OCI-LY1 (cell line): ENCODE measurements at regions not wholly inside any gene's neighbourhood (a gene's known extent, or its start where the extent isn't known, plus 50 kb on each side); places are given as distances from the start of the nearest gene placed in this dataset.

ENCODE experiments used
- H2AFZ ChIP-seq: fragments of 200-600 bp; sonication (generic), shearing (Covaris generic); 2 replicates; pipeline ENCODE4 v1.6.0; 2014; ENCODE audit warnings: antibody characterized with exemption, mild to moderate bottlenecking, low read length
- H3F3A ChIP-seq: fragments of 200-600 bp; sonication (generic), shearing (Covaris generic); 2 replicates; pipeline ENCODE4 v1.6.0; 2014; ENCODE audit warnings: mild to moderate bottlenecking, antibody characterized with exemption, low read length, moderate library complexity; ENCODE audit not compliant: insufficient read depth
- H3K27ac ChIP-seq: fragments of 200-600 bp; sonication (generic); 2 replicates; pipeline ENCODE4 v1.5.1; 2014; ENCODE audit warnings: low read length, mixed run types, mild to moderate bottlenecking, low read depth; ENCODE audit not compliant: poor library complexity, severe bottlenecking
- H3K27me3 ChIP-seq: fragments of 200-600 bp; sonication (generic); 2 replicates; pipeline ENCODE4 v1.6.0; 2014; ENCODE audit warnings: antibody characterized with exemption, mild to moderate bottlenecking, low read length, moderate library complexity; ENCODE audit not compliant: insufficient read depth
- H3K36me3 ChIP-seq: fragments of 200-600 bp; sonication (generic); 2 replicates; pipeline ENCODE4 v1.6.1; 2014; ENCODE audit warnings: mild to moderate bottlenecking, antibody characterized with exemption, low read length, moderate library complexity, mixed read lengths; ENCODE audit not compliant: insufficient read depth
- H3K4me1 ChIP-seq: fragments of 200-600 bp; sonication (generic); 2 replicates; pipeline ENCODE4 v1.5.1; 2014; ENCODE audit warnings: mild to moderate bottlenecking, low read length, moderate library complexity; ENCODE audit not compliant: insufficient read depth, severe bottlenecking
- H3K4me2 ChIP-seq: fragments of 200-600 bp; sonication (generic), shearing (Covaris generic); 2 replicates; pipeline ENCODE4 v1.6.1; 2014; ENCODE audit warnings: low read length
- H3K4me3 ChIP-seq: fragments of 200-600 bp; sonication (generic); 2 replicates; pipeline ENCODE4 v1.5.1; 2014; ENCODE audit warnings: low read length, low read depth, mild to moderate bottlenecking, mixed read lengths; ENCODE audit not compliant: poor library complexity, severe bottlenecking
- H3K79me2 ChIP-seq: fragments of 200-600 bp; shearing (Covaris generic); 2 replicates; pipeline ENCODE4 v1.6.1; 2016; ENCODE audit warnings: mixed run types, low read length, mixed read lengths; ENCODE audit not compliant: insufficient read depth
- H3K9ac ChIP-seq: fragments of 200-600 bp; sonication (generic), shearing (Covaris generic); 2 replicates; pipeline ENCODE4 v1.6.1; 2014; ENCODE audit warnings: mild to moderate bottlenecking, low read length, mixed read lengths
- H3K9me2 ChIP-seq: fragments of 200-600 bp; sonication (generic), shearing (Covaris generic); 2 replicates; pipeline ENCODE4 v1.6.1; 2014; ENCODE audit warnings: low read depth, mild to moderate bottlenecking, low read length, mixed read lengths
- H3K9me3 ChIP-seq: fragments of 200-600 bp; shearing (Covaris generic); 2 replicates; pipeline ENCODE4 v1.6.1; 2014; ENCODE audit warnings: low read length, mixed read lengths
- H4K20me1 ChIP-seq: fragments of 200-600 bp; sonication (generic), shearing (Covaris generic); 2 replicates; pipeline ENCODE4 v1.6.0; 2016; ENCODE audit warnings: mild to moderate bottlenecking, low read length; ENCODE audit not compliant: insufficient read depth
- EZH2 ChIP-seq: fragments of 200-600 bp; sonication (generic), shearing (Covaris generic); IDR thresholded peaks from 2 replicates; pipeline ENCODE4 v1.8.0; 2017; ENCODE audit warnings: borderline replicate concordance, mixed run types, mild to moderate bottlenecking, antibody characterized with exemption, low read length, moderate library complexity, mixed read lengths
- TF ChIP-seq, protein P1 (sequence below): fragments of 200-600 bp; sonication (generic), shearing (Covaris generic); IDR thresholded peaks from 2 replicates; pipeline ENCODE4 v1.5.1; 2017; ENCODE audit warnings: mild to moderate bottlenecking, antibody characterized with exemption, low read length, moderate library complexity, mixed read lengths

DNA sequence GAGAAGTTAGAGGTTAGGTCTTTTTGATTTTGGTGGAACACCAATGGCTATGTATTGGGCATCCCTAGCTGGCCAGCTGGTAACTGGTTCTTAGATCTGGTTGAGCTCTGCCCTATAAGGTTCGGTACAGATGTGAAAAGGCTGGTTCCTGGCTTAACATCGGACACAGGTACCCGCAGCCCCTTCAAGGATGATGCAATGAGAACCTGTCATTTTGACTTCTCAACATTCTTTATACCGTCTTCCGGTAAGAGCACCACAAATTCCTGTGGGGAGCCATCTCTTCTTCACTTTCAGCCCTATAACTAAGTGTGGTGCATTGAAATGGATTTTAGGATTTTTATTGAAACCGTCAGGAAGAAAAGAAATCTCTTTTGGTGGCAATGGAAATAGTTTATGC lies 222.8 kb downstream of the ADAMTS9 start:
- Histone ChIP-seq H3K4me1 (no peaks in the 10 kb centered on the region), H3K4me3 (no peak overlapping the region), H3K9ac (no peak overlapping the region), H3K27me3 (no peaks in the 10 kb centered on the region), H3K4me2 (no peak overlapping the region), H3K27ac (no peak overlapping the region), H3K9me3 (no peaks in the 10 kb centered on the region), H4K20me1 (no peaks in the 10 kb centered on the region), H3F3A (no peaks in the 10 kb centered on the region), H2AFZ (no peak overlapping the region), H3K9me2 (no peaks in the 10 kb centered on the region), H3K79me2 (no peaks in the 10 kb centered on the region), H3K36me3 (no peaks in the 10 kb centered on the region)
- TF ChIP-seq, protein P1, sequence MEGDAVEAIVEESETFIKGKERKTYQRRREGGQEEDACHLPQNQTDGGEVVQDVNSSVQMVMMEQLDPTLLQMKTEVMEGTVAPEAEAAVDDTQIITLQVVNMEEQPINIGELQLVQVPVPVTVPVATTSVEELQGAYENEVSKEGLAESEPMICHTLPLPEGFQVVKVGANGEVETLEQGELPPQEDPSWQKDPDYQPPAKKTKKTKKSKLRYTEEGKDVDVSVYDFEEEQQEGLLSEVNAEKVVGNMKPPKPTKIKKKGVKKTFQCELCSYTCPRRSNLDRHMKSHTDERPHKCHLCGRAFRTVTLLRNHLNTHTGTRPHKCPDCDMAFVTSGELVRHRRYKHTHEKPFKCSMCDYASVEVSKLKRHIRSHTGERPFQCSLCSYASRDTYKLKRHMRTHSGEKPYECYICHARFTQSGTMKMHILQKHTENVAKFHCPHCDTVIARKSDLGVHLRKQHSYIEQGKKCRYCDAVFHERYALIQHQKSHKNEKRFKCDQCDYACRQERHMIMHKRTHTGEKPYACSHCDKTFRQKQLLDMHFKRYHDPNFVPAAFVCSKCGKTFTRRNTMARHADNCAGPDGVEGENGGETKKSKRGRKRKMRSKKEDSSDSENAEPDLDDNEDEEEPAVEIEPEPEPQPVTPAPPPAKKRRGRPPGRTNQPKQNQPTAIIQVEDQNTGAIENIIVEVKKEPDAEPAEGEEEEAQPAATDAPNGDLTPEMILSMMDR: no peak
- TF ChIP-seq EZH2: no peak

DNA sequence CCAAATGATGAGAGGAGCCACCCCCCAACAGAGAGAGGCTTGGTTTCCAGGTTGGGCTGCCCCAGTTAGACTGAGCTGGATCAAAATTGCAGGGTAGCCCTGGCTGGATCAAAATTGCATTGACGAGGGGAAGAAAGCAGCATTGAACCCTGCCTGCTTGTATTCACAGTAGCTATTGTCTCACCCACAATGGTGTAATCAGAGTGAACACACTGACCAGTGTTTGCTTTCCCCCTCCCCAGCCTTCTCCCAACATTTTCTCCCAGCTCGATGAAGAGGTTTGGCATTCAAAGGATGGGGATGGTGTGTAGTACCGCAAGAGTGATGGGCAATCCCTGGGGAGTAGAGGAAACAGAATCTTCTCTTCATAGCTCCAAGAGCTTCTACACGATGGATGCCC lies 223.8 kb downstream of the ADAMTS9 start:
- Histone ChIP-seq H3K9ac (no peak overlapping the region), H3K9me3 (no peaks in the 10 kb centered on the region), H3K36me3 (no peaks in the 10 kb centered on the region), H3F3A (no peaks in the 10 kb centered on the region), H3K27ac (no peak overlapping the region), H3K27me3 (no peaks in the 10 kb centered on the region), H3K4me1 (no peaks in the 10 kb centered on the region), H2AFZ (no peak overlapping the region), H4K20me1 (no peaks in the 10 kb centered on the region), H3K9me2 (no peaks in the 10 kb centered on the region), H3K4me2 (no peak overlapping the region), H3K4me3 (no peak overlapping the region), H3K79me2 (no peaks in the 10 kb centered on the region)
- no peak for TF ChIP-seq EZH2
- TF ChIP-seq, protein P1: no peak

DNA sequence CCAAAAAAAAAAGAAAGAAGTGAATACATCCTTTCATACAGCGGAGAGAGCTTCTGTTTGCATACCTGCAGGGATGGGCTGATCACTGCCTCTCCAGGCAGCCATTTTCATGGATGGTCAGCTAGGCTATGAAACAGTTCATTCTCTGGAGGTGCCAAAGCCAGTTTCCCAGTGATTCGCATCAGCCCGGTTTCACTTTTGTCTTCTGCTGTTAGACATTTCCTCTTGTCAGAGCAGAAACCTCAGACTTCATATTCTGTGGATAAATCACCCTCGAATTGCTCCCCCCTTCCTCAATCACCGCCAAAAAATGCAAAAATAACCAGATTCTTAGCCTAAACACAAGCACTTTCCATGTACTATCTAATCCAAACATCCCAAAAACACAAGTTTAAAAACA lies 225.6 kb downstream of the ADAMTS9 start:
- no peaks in the 10 kb centered on the region for H3K9me3 ChIP-seq
- H3K9me2 ChIP-seq: no peaks in the 10 kb centered on the region
- no peak overlapping the region for H3K9ac ChIP-seq
- no peaks in the 10 kb centered on the region for H3K4me1 ChIP-seq
- no peaks in the 10 kb centered on the region for H3F3A ChIP-seq
- H3K27me3 ChIP-seq: no peaks in the 10 kb centered on the region
- H3K36me3 ChIP-seq: no peaks in the 10 kb centered on the region
- no peak overlapping the region for H2AFZ ChIP-seq
- H4K20me1 ChIP-seq: no peaks in the 10 kb centered on the region
- TF ChIP-seq, protein P1: no peak
- H3K4me2 ChIP-seq: no peak overlapping the region
- H3K27ac ChIP-seq: no peak overlapping the region
- no peaks in the 10 kb centered on the region for H3K79me2 ChIP-seq
- no peak overlapping the region for H3K4me3 ChIP-seq
